SU-DHL-6 (cell line): ENCODE measurements at regions not wholly inside any gene's neighbourhood (a gene's known extent, or its start where the extent isn't known, plus 50 kb on each side); places are given as distances from the start of the nearest gene placed in this dataset.

Experiments used
- H2AFZ ChIP-seq: fragments of 200-600 bp; sonication (generic); 2 replicates; pipeline ENCODE4 v1.6.1; 2014; ENCODE audit warnings: low read depth, mild to moderate bottlenecking, moderate library complexity, mixed read lengths, antibody characterized with exemption, low read length; ENCODE audit not compliant: severe bottlenecking
- H3F3A ChIP-seq: fragments of 200-600 bp; shearing (Covaris generic); 2 replicates; pipeline ENCODE4 v1.6.0; 2016; ENCODE audit warnings: antibody characterized with exemption, mild to moderate bottlenecking; ENCODE audit not compliant: insufficient read depth
- H3K27ac ChIP-seq: fragments of 200-600 bp; sonication (generic); 2 replicates; pipeline ENCODE4 v1.5.1; 2016; ENCODE audit warnings: low read depth, mild to moderate bottlenecking, low read length, moderate library complexity, mixed read lengths
- H3K27me3 ChIP-seq: fragments of 200-600 bp; sonication (generic), shearing (Covaris generic); 2 replicates; pipeline ENCODE4 v1.6.0; 2014; ENCODE audit warnings: mild to moderate bottlenecking, low read length
- H3K36me3 ChIP-seq: fragments of 200-600 bp; sonication (generic); 2 replicates; pipeline ENCODE4 v1.6.1; 2014; ENCODE audit warnings: mild to moderate bottlenecking, low read length, mixed read lengths
- H3K4me2 ChIP-seq: fragments of 300-600, 200-600 bp; shearing (Covaris generic), sonication (generic); 2 replicates; pipeline ENCODE4 v1.6.0; 2014; ENCODE audit warnings: low read length, low read depth, mild to moderate bottlenecking; ENCODE audit not compliant: poor library complexity, severe bottlenecking
- H3K4me3 ChIP-seq: fragments of 200-600 bp; sonication (generic); 2 replicates; pipeline ENCODE4 v1.5.1; 2014; ENCODE audit warnings: antibody characterized with exemption, low read length, mild to moderate bottlenecking, mixed read lengths; ENCODE audit not compliant: insufficient read depth, poor library complexity, severe bottlenecking
- H3K79me2 ChIP-seq: fragments of 200-600 bp; sonication (generic); 2 replicates; pipeline ENCODE4 v1.6.1; 2014; ENCODE audit warnings: mild to moderate bottlenecking, low read length, moderate library complexity; ENCODE audit not compliant: insufficient read depth
- H3K9ac ChIP-seq: fragments of 200-600 bp; sonication (generic); 2 replicates; pipeline ENCODE4 v1.7.0; 2014; ENCODE audit warnings: mild to moderate bottlenecking, low read length
- H3K9me2 ChIP-seq: fragments of 200-600 bp; sonication (generic); replicated peaks from 2 replicates; pipeline ENCODE4 v1.6.1; 2014; ENCODE audit warnings: low read length; ENCODE audit not compliant: insufficient read depth
- H3K9me3 ChIP-seq: fragments of 200-600 bp; sonication (generic); 2 replicates; pipeline ENCODE4 v1.6.1; 2014; ENCODE audit warnings: low read length, mixed read lengths; ENCODE audit not compliant: insufficient read depth
- H4K20me1 ChIP-seq: fragments of 200-600 bp; sonication (generic); 2 replicates; pipeline ENCODE4 v1.6.1; 2014; ENCODE audit warnings: low read depth, mild to moderate bottlenecking, antibody characterized with exemption, low read length, moderate library complexity, mixed read lengths
- CTCF ChIP-seq: fragments of 200-600 bp; sonication (generic); IDR thresholded peaks from one replicate; pipeline ENCODE4 v1.5.1; 2017; ENCODE audit warnings: antibody characterized with exemption, mild to moderate bottlenecking, low read length, moderate library complexity; ENCODE audit not compliant: insufficient read depth, poor library complexity, severe bottlenecking
- EZH2phosphoT487 ChIP-seq: fragments of 200-600 bp; sonication (generic), shearing (Covaris generic); conservative IDR thresholded peaks from 2 replicates; pipeline ENCODE4 v1.6.1; 2018; ENCODE audit warnings: mild to moderate bottlenecking, antibody characterized with exemption, low read length, moderate library complexity, mixed read lengths

- Histone ChIP-seq H3K9me3 (no peaks in the 10 kb centered on the region), H3F3A (no peaks in the 10 kb centered on the region), H3K36me3 (no peaks in the 10 kb centered on the region), H2AFZ (no peak overlapping the region), H3K27ac (no peak overlapping the region), H3K4me3 (no peak overlapping the region), H3K9ac (no peak overlapping the region), H3K4me2 (no peak overlapping the region), H3K79me2 (no peaks in the 10 kb centered on the region), H3K27me3 (no peaks in the 10 kb centered on the region), H3K9me2 (no peaks in the 10 kb centered on the region), H4K20me1 (no peaks in the 10 kb centered on the region)
- no peak for TF ChIP-seq CTCF
- no peak for TF ChIP-seq EZH2phosphoT487
Observed at GRCh38 chr1:229984992-229985612, 81.9 kb upstream of the GALNT2 start.

GRCh38 chr1:229985613-229986010 lies 81.4 kb upstream of the GALNT2 start:
- Histone ChIP-seq H3K79me2 (no peaks in the 10 kb centered on the region), H3K27ac (no peak overlapping the region), H3K4me2 (no peak overlapping the region), H3K9ac (no peak overlapping the region), H3F3A (no peaks in the 10 kb centered on the region), H3K9me3 (no peaks in the 10 kb centered on the region), H3K4me3 (no peak overlapping the region), H2AFZ (no peak overlapping the region), H3K27me3 (no peaks in the 10 kb centered on the region), H4K20me1 (no peaks in the 10 kb centered on the region), H3K9me2 (no peaks in the 10 kb centered on the region), H3K36me3 (no peaks in the 10 kb centered on the region)
- TF ChIP-seq CTCF (no peak), EZH2phosphoT487 (no peak)

GRCh38 chr1:229986737-229987337 lies 80.2 kb upstream of the GALNT2 start:
- no peaks in the 10 kb centered on the region for H3K79me2 ChIP-seq
- no peak overlapping the region for H3K27ac ChIP-seq
- H3K4me3 ChIP-seq, result no peak overlapping the region
- H4K20me1 ChIP-seq, result no peaks in the 10 kb centered on the region
- no peaks in the 10 kb centered on the region for H3K9me3 ChIP-seq
- H3K4me2 ChIP-seq, result no peak overlapping the region
- no peaks in the 10 kb centered on the region for H3K36me3 ChIP-seq
- H3K9me2 ChIP-seq, result no peaks in the 10 kb centered on the region
- H3K27me3 ChIP-seq, result no peaks in the 10 kb centered on the region
- no peak overlapping the region for H2AFZ ChIP-seq
- no peak for TF ChIP-seq EZH2phosphoT487
- TF ChIP-seq CTCF, result no peak
- no peak overlapping the region for H3K9ac ChIP-seq
- no peaks in the 10 kb centered on the region for H3F3A ChIP-seq
